Activated CD8-positive, alpha-beta memory T cell treated with anti-CD3 and anti-CD28 coated beads, Interleukin-2, amount 50 U/mL, for 48 hours (primary cell): ENCODE measurements at regions not wholly inside any gene's neighbourhood (a gene's known extent, or its start where the extent isn't known, plus 50 kb on each side); places are given as distances from the start of the nearest gene placed in this dataset.

Source experiments
- DNase-seq: peaks from one replicate; pipeline ENCODE4 v3.0.0-alpha.2; 2020

- no peak for DNase-seq
Observed at GRCh38 chrX:14164828-14165227, 135.1 kb upstream of the GEMIN8 start.

- no peak for DNase-seq
Observed at GRCh38 chrX:14125462-14125861, 95.8 kb upstream of the GEMIN8 start.

- no peak for DNase-seq
Observed at GRCh38 chrX:14124562-14124961, 94.9 kb upstream of the GEMIN8 start.

- DNase-seq: peak; percentile 43
Observed at GRCh38 chrX:14095702-14096101, 66.0 kb upstream of the GEMIN8 start.

- no peak for DNase-seq
Observed at GRCh38 chrX:14094191-14094590, 64.5 kb upstream of the GEMIN8 start.

- DNase-seq: no peak
Observed at GRCh38 chrX:14084466-14084865, 54.8 kb upstream of the GEMIN8 start.

GRCh38 chrX:14083783-14084182 is 54.1 kb upstream of the GEMIN8 start:
- no peak for DNase-seq

GRCh38 chrX:14079891-14080430 is 50.3 kb upstream of the GEMIN8 start:
- DNase-seq: no peak
